RWPE1 (cell line): ENCODE measurements at regions not wholly inside any gene's neighbourhood (a gene's known extent, or its start where the extent isn't known, plus 50 kb on each side); places are given as distances from the start of the nearest gene placed in this dataset.
"Not testable (repeated sequence)": the region's sequence is repeated elsewhere in the genome, so short reads cannot be mapped to it uniquely, and the experiment has no call there.

ENCODE experiments used
- CTCF ChIA-PET: fragments of 350-600 bp; sonication (Branson Sonifier 250); formaldehyde crosslinking; extraction: SDS; loops from one replicate; lab custom pipeline; 2021; lab: Yijun Ruan, JAX
- POLR2A ChIA-PET: fragments of 400-600 bp; formaldehyde crosslinking; extraction: SDS; loops from one replicate; lab custom pipeline; 2020; ENCODE audit warnings: antibody characterized with exemption; ENCODE audit not compliant: low non-redundant PET; lab: Yijun Ruan, JAX
- DNase-seq: peaks from one replicate; pipeline ENCODE4 v3.0.0; 2012; ENCODE audit warnings: low spot score
- H3K27ac ChIP-seq: fragments of 450-650 bp; 2 replicates; pipeline ENCODE4 v1.5.1; 2017
- TF ChIP-seq, protein P1 (sequence below): fragments of 450-650 bp; conservative IDR thresholded peaks from 2 replicates; pipeline ENCODE4 v1.5.1; 2017; ENCODE audit warnings: low read depth, mild to moderate bottlenecking

DNA sequence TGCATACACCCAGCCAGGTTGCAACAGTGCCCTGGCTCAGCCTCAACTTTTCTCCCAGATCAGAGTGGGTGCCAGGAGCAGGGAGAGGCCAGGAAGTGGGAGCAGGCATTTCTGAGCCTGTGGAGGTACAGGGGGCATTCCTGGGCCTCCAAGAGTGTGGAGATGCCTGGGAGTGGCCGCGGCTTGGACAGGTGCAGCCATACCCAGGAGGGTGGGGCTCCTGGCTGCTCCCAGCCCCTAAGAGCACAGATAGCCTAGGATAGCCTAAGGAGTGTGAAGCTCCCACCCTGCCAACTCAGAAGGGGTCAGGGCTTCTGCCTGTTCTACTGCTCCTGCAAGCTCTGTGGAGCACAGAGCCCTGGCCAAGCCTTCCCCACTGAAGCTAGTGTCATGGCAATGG, 543.4 kb downstream of the RPL10L start:
- no peak overlapping the region for H3K27ac ChIP-seq
- TF ChIP-seq, protein P1, sequence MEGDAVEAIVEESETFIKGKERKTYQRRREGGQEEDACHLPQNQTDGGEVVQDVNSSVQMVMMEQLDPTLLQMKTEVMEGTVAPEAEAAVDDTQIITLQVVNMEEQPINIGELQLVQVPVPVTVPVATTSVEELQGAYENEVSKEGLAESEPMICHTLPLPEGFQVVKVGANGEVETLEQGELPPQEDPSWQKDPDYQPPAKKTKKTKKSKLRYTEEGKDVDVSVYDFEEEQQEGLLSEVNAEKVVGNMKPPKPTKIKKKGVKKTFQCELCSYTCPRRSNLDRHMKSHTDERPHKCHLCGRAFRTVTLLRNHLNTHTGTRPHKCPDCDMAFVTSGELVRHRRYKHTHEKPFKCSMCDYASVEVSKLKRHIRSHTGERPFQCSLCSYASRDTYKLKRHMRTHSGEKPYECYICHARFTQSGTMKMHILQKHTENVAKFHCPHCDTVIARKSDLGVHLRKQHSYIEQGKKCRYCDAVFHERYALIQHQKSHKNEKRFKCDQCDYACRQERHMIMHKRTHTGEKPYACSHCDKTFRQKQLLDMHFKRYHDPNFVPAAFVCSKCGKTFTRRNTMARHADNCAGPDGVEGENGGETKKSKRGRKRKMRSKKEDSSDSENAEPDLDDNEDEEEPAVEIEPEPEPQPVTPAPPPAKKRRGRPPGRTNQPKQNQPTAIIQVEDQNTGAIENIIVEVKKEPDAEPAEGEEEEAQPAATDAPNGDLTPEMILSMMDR: no peak
- POLR2A ChIA-PET: no interaction called here
- CTCF ChIA-PET: no interaction called here
- DNase-seq: no peak

DNA sequence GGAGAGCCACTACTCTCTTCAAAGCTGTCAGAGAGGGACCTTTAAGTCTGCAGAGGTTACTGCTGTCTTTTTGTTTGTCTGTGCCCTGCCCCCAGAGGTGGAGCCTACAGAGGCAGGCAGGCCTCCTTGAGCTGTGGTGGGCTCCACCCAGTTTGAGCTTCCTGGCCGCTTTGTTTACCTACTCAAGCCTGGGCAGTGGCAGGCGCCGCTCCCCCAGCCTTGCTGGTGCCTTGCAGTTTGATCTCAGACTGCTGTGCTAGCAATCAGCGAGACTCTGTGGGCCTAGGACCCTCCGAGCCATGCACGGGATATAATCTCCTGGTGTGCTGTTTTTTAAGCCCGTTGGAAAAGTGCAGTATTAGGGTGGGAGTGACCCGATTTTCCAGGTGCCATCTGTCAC, 550.7 kb downstream of the RPL10L start:
- POLR2A ChIA-PET, CTCF ChIA-PET, DNase-seq, H3K27ac ChIP-seq: not testable (repeated sequence)

DNA sequence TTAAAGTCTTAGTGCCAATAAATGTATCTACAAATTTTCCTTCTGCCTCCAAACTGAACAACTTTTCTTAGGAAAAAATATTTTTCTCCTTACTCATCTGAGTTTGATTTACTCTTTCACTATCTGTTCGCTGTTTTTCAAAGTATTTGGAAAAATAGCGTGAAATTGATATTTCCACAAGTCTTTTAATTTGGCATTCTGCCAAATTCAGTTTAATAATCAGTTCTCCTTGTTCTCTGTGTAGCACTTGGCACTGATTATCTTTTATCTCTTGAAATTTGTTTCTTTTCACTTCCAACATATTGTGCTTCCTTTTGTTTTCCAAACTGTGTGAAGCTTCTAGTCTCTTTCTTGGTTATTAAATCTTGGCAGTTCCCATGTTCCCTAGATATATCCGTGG, 559.8 kb downstream of the RPL10L start:
- POLR2A ChIA-PET: no interaction called here
- CTCF ChIA-PET: no interaction called here
- TF ChIP-seq, protein P1: no peak
- no peak overlapping the region for H3K27ac ChIP-seq
- no peak for DNase-seq

DNA sequence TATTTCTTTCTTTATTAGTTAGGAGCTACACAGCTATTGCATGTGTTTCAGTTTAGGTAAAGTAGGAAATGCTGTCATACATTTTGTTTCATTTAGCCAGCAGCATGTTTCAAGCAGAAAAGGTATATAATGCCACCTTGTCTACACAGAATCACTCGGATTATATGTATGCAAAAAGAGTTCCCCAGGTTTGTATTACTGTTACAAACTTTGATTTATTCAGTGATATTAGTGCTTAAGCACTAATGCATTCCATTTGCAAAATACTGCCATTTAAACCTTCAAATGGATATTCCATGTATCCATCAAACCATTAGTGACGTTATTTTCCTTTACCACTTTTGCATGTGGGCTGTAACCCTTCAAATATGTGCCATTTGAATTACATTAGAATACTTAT, 564.0 kb downstream of the RPL10L start:
- CTCF ChIA-PET: no interaction called here
- no peak for DNase-seq
- POLR2A ChIA-PET: no interaction called here
- no peak overlapping the region for H3K27ac ChIP-seq
- TF ChIP-seq, protein P1: no peak

DNA sequence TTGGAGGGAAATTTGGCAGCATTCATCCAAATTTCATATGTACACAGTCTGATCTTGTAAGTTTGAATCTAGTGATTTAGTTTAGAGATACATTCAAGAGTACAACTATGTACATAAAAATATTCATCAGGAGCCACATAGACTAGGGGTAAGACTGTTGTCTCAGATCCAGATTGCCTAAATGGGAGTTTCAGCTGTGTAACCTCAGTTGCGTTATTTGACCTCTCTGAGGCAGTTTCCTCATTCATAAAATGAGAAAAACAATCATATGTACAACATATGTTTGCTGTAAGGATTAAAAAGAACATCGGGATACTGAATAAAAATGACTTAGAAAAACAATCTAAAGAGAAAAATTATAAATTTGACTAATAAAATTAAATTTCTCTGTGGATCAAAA, 577.5 kb downstream of the RPL10L start:
- CTCF ChIA-PET: no interaction called here
- DNase-seq: no peak
- TF ChIP-seq, protein P1: no peak
- no peak overlapping the region for H3K27ac ChIP-seq
- POLR2A ChIA-PET: no interaction called here

DNA sequence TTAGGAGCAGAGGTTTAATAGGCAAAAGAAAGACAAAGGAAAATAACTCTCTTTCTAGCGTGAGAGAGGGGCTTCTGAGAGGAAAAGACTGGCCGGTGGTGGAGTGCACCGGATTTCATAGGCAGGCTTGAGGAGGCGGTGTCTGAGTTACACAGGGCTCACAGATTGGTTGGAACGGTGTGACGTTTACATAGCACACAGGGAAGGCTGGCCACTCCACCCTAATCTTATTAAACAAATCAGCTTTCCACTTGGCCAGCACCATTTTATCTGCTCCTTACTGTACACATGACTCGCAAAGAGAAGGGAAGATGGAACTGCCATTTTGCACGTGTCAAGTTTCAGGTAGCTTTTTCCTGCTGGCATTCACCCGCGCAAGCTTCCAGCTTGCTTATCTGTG, 587.7 kb downstream of the RPL10L start:
- ChIA-PET CTCF (no interaction called here), POLR2A (no interaction called here)
- H3K27ac ChIP-seq: no peak overlapping the region
- TF ChIP-seq, protein P1: no peak
- DNase-seq: no peak

DNA sequence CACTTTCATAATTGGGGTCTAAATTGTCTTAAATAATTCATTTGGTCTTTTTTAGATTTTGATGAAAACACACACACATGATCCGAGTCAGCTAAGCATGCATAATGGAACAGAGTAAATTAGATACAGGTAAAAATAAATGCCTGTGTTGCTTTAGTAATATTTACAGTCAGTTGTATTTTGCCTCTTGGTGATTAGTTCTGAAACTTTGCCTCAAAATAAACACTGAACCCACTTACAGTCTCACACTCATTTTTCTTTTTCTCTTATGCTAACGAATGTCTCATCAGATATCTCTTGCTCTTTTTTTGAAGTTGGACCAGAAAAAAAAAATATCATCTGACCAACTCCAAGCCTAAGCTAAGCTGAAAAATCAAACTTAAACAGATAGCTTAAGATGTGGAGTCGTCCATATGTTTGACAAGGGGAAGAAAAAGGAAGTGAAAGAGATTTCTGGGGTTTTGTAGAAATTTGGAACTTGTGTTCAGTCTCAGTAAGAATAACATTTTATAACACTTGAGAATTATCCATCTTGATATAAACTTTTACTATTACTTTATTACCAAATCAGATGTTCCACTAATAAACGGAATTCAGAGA, 592.5 kb downstream of the RPL10L start:
- POLR2A ChIA-PET: no interaction called here
- DNase-seq: no peak
- no peak overlapping the region for H3K27ac ChIP-seq
- TF ChIP-seq, protein P1: no peak
- CTCF ChIA-PET: no interaction called here
